Mesenchymal stem cell (in vitro differentiated cells and primary cell): ENCODE measurements at regions not wholly inside any gene's neighbourhood (a gene's known extent, or its start where the extent isn't known, plus 50 kb on each side); places are given as distances from the start of the nearest gene placed in this dataset.

Experiments used
- DNase-seq: peaks from one replicate; pipeline ENCODE4 v3.0.0-alpha.2; 2013
- H2AFZ ChIP-seq: one replicate; pipeline ENCODE4 v1.6.1; 2013; ENCODE audit warnings: low read depth, mild to moderate bottlenecking, control low read depth, inconsistent platforms, low read length, moderate library complexity
- H2AK5ac ChIP-seq: 2 replicates; pipeline ENCODE4 v1.6.1; 2013; ENCODE audit warnings: low read length, moderate library complexity, mild to moderate bottlenecking, inconsistent platforms; ENCODE audit not compliant: severe bottlenecking
- H2BK120ac ChIP-seq: one replicate; pipeline ENCODE4 v1.6.1; 2013; ENCODE audit warnings: low read depth, mild to moderate bottlenecking, inconsistent platforms, low read length, moderate library complexity
- H2BK12ac ChIP-seq, 2 experiments: one replicate each; pipeline ENCODE4 v1.6.1; 2013; ENCODE audit warnings: inconsistent platforms in 2 of 2, low read length in 2 of 2, mild to moderate bottlenecking in 2 of 2, moderate library complexity in 2 of 2, control low read depth in 1 of 2
- H2BK15ac ChIP-seq: one replicate; pipeline ENCODE4 v1.6.1; 2013; ENCODE audit warnings: mild to moderate bottlenecking, low read depth, inconsistent platforms; ENCODE audit not compliant: poor library complexity, severe bottlenecking
- H2BK5ac ChIP-seq: 2 replicates; pipeline ENCODE4 v1.6.1; 2013; ENCODE audit warnings: low read depth, mild to moderate bottlenecking, low read length, control low read depth, inconsistent platforms; ENCODE audit not compliant: poor library complexity, severe bottlenecking
- H3K14ac ChIP-seq, 2 experiments: one replicate each; pipeline ENCODE4 v1.6.1; 2013; ENCODE audit warnings: inconsistent platforms in 2 of 2, low read length in 2 of 2, control low read depth in 1 of 2, mild to moderate bottlenecking in 1 of 2, moderate library complexity in 1 of 2
- H3K18ac ChIP-seq, 2 experiments: one replicate each; pipeline ENCODE4 v1.6.1; 2013; ENCODE audit warnings: inconsistent platforms in 2 of 2, low read length in 2 of 2, control low read depth in 1 of 2, low read depth in 1 of 2, mild to moderate bottlenecking in 1 of 2
- H3K23ac ChIP-seq, 2 experiments: one replicate each; pipeline ENCODE4 v1.6.1; 2013; ENCODE audit warnings: inconsistent platforms in 2 of 2, low read length in 2 of 2, mild to moderate bottlenecking in 2 of 2, moderate library complexity in 2 of 2, control low read depth in 1 of 2
- H3K27ac ChIP-seq: 2 replicates; pipeline ENCODE4 v1.5.1; 2013; ENCODE audit warnings: mild to moderate bottlenecking, moderate library complexity, low read length, control low read depth, inconsistent platforms; ENCODE audit not compliant: poor library complexity, severe bottlenecking
- H3K27me3 ChIP-seq, 2 experiments: 2 replicates each; pipeline versions ENCODE4 v1.6.1 to v1.7.0; 2013; ENCODE audit warnings: low read length in 2 of 2, mild to moderate bottlenecking in 2 of 2, moderate library complexity in 2 of 2, control low read depth in 1 of 2, inconsistent platforms in 1 of 2; ENCODE audit not compliant: control insufficient read depth in 1 of 2, insufficient read depth in 1 of 2
- H3K36me3 ChIP-seq, 2 experiments: 2 replicates each; pipeline versions ENCODE4 v1.6.1 to v1.7.0; 2013; ENCODE audit warnings: low read length in 2 of 2, control low read depth in 1 of 2, inconsistent platforms in 1 of 2, low read depth in 1 of 2, mild to moderate bottlenecking in 1 of 2; ENCODE audit not compliant: insufficient read depth in 2 of 2, control insufficient read depth in 1 of 2
- H3K4ac ChIP-seq, 2 experiments: one replicate each; pipeline ENCODE4 v1.6.1; 2013; ENCODE audit warnings: inconsistent platforms in 2 of 2, low read length in 2 of 2, mild to moderate bottlenecking in 2 of 2, moderate library complexity in 2 of 2, control low read depth in 1 of 2, low read depth in 1 of 2
- H3K4me1 ChIP-seq: 2 replicates; pipeline ENCODE4 v1.6.1; 2013; ENCODE audit warnings: low read depth, low read length, control low read depth; ENCODE audit not compliant: control insufficient read depth, insufficient read depth
- H3K4me2 ChIP-seq: 2 replicates; pipeline ENCODE4 v1.6.1; 2013; ENCODE audit warnings: low read length, mild to moderate bottlenecking, inconsistent platforms; ENCODE audit not compliant: poor library complexity, severe bottlenecking
- H3K4me3 ChIP-seq, 2 experiments: 2 replicates each; pipeline versions ENCODE4 v1.5.1 to v1.7.0; 2013; ENCODE audit warnings: low read length in 2 of 2, mild to moderate bottlenecking in 2 of 2, control low read depth in 1 of 2, low read depth in 1 of 2; ENCODE audit not compliant: insufficient read depth in 1 of 2
- H3K79me1 ChIP-seq: replicated peaks from 2 replicates; pipeline ENCODE4 v1.6.1; 2013; ENCODE audit warnings: mild to moderate bottlenecking, control low read depth, low read length, inconsistent platforms; ENCODE audit not compliant: poor library complexity, severe bottlenecking
- H3K9ac ChIP-seq: 2 replicates; pipeline ENCODE4 v1.7.0; 2013; ENCODE audit warnings: mild to moderate bottlenecking, low read length, moderate library complexity
- H3K9me3 ChIP-seq: 2 replicates; pipeline ENCODE4 v1.7.0; 2013; ENCODE audit warnings: mild to moderate bottlenecking, low read length; ENCODE audit not compliant: control insufficient read depth
- H4K8ac ChIP-seq: one replicate; pipeline ENCODE4 v1.6.1; 2013; ENCODE audit warnings: inconsistent platforms, mild to moderate bottlenecking, low read length, moderate library complexity
- H4K91ac ChIP-seq: one replicate; pipeline ENCODE4 v1.6.1; 2013; ENCODE audit warnings: mild to moderate bottlenecking, low read length, inconsistent platforms
- WGBS: methylation state at CpG from one replicate; pipeline ENCODE4 v1.1.7; 2013; ENCODE audit warnings: mixed read lengths; 5-methylcytosine and 5-hydroxymethylcytosine counted together

DNA sequence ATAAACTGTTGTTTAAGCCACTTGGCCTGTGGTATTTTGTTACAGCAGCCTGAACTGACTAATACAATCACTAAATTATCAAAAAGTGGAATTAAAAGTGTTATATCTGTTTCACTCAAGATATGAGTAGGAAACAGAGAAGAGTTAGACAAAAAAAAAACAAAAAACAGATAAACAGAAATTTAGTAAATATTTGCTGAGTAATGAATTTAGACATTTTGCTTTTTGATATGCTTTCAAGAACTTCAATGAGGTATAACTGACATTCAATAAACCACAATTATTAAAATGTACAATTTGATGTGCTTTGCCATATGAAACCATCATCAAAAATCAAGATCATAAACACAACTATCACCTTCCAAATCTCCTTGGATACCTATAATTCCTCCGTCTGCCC, 369.2 kb downstream of the PAX1 start:
- Histone ChIP-seq H2BK5ac (no peak overlapping the region), H3K27me3 (no peaks in the 10 kb centered on the region), H3K4me3 (no peak overlapping the region), H3K36me3 (no peaks in the 10 kb centered on the region), H3K14ac (no peak overlapping the region), H3K23ac (no peak overlapping the region), H2BK12ac (no peak overlapping the region), H3K4me1 (no peaks in the 10 kb centered on the region), H3K9ac (no peak overlapping the region), H3K9me3 (no peaks in the 10 kb centered on the region), H3K4ac (no peak overlapping the region), H3K79me1 (no peaks in the 10 kb centered on the region), H2BK15ac (no peak overlapping the region), H4K8ac (no peak overlapping the region), H2AFZ (no peak overlapping the region), H4K91ac (no peak overlapping the region), H3K4me2 (no peak overlapping the region), H3K18ac (no peak overlapping the region), H2AK5ac (no peak overlapping the region), H3K27ac (no peak overlapping the region), H2BK120ac (no peak overlapping the region)
- DNase-seq: no peak
- WGBS: 60% methylated on average over 1 of the region's 1 CpG

GRCh38 chr20:22071841-22072240, 366.4 kb downstream of the PAX1 start:
- no peak overlapping the region for H3K4me3 ChIP-seq
- H3K4ac ChIP-seq: no peak overlapping the region
- H3K36me3 ChIP-seq: no peaks in the 10 kb centered on the region
- 60% methylated on average over 1 of the region's 2 CpGs for WGBS
- no peak overlapping the region for H2AK5ac ChIP-seq
- H2AFZ ChIP-seq: no peak overlapping the region
- H3K27me3 ChIP-seq: no peaks in the 10 kb centered on the region
- H3K14ac ChIP-seq: no peak overlapping the region
- no peaks in the 10 kb centered on the region for H3K4me1 ChIP-seq
- no peak overlapping the region for H3K4me2 ChIP-seq
- DNase-seq: no peak
- H2BK120ac ChIP-seq: no peak overlapping the region
- H4K8ac ChIP-seq: no peak overlapping the region
- H2BK5ac ChIP-seq: no peak overlapping the region
- H3K18ac ChIP-seq: no peak overlapping the region
- no peak overlapping the region for H4K91ac ChIP-seq
- H2BK15ac ChIP-seq: no peak overlapping the region
- no peak overlapping the region for H3K27ac ChIP-seq
- H3K9ac ChIP-seq: no peak overlapping the region
- H3K79me1 ChIP-seq: no peaks in the 10 kb centered on the region
- no peak overlapping the region for H2BK12ac ChIP-seq
- no peaks in the 10 kb centered on the region for H3K9me3 ChIP-seq
- no peak overlapping the region for H3K23ac ChIP-seq

- no peaks in the 10 kb centered on the region for H3K36me3 ChIP-seq
- 43% methylated on average over 3 of the region's 4 CpGs for WGBS
- H2BK15ac ChIP-seq: no peak overlapping the region
- no peaks in the 10 kb centered on the region for H3K4me1 ChIP-seq
- no peak overlapping the region for H3K4me2 ChIP-seq
- no peak overlapping the region for H2AFZ ChIP-seq
- no peak overlapping the region for H4K8ac ChIP-seq
- H3K4ac ChIP-seq: no peak overlapping the region
- no peaks in the 10 kb centered on the region for H3K27me3 ChIP-seq
- no peak overlapping the region for H3K27ac ChIP-seq
- no peak overlapping the region for H3K23ac ChIP-seq
- no peak overlapping the region for H2AK5ac ChIP-seq
- peak overlapping the region; percentile 18 for H3K9ac ChIP-seq
- DNase-seq: no peak
- no peak overlapping the region for H3K14ac ChIP-seq
- no peaks in the 10 kb centered on the region for H3K9me3 ChIP-seq
- H3K4me3 ChIP-seq: no peak overlapping the region
- no peak overlapping the region for H3K18ac ChIP-seq
- H3K79me1 ChIP-seq: no peaks in the 10 kb centered on the region
- no peak overlapping the region for H2BK12ac ChIP-seq
- no peak overlapping the region for H4K91ac ChIP-seq
- no peak overlapping the region for H2BK120ac ChIP-seq
- H2BK5ac ChIP-seq: no peak overlapping the region
These were observed 365.2 kb downstream of the PAX1 start for GRCh38 chr20:22070610-22071058.

- no peak overlapping the region for H2BK120ac ChIP-seq
- DNase-seq: no peak
- no peak overlapping the region for H3K4me3 ChIP-seq
- H3K4me1 ChIP-seq: no peaks in the 10 kb centered on the region
- H2AK5ac ChIP-seq: no peak overlapping the region
- peaks cover 0 to 12% of the 10 kb centered on the region in 2 experiments for H3K27me3 ChIP-seq
- no peak overlapping the region for H2BK5ac ChIP-seq
- no peak overlapping the region for H3K4ac ChIP-seq
- no peaks in the 10 kb centered on the region for H3K9me3 ChIP-seq
- no peaks in the 10 kb centered on the region for H3K36me3 ChIP-seq
- H3K27ac ChIP-seq: no peak overlapping the region
- no peak overlapping the region for H2BK12ac ChIP-seq
- H2AFZ ChIP-seq: no peak overlapping the region
- no peak overlapping the region for H4K91ac ChIP-seq
- H3K14ac ChIP-seq: no peak overlapping the region
- H3K4me2 ChIP-seq: no peak overlapping the region
- H4K8ac ChIP-seq: no peak overlapping the region
- H2BK15ac ChIP-seq: no peak overlapping the region
- no peaks in the 10 kb centered on the region for H3K79me1 ChIP-seq
- H3K18ac ChIP-seq: no peak overlapping the region
- no peak overlapping the region for H3K9ac ChIP-seq
- H3K23ac ChIP-seq: no peak overlapping the region
- WGBS: 85% methylated on average over 1 of the region's 1 CpG
These were observed 358.3 kb downstream of the PAX1 start for GRCh38 chr20:22063753-22064152.
